ENCODE measurements at regions not wholly inside any gene's neighbourhood (a gene's known extent, or its start where the extent isn't known, plus 50 kb on each side); places are given as distances from the start of the nearest gene placed in this dataset.
A peak's percentile ranks its signal among the peaks of the same experiment; 100 is the strongest.

DNA sequence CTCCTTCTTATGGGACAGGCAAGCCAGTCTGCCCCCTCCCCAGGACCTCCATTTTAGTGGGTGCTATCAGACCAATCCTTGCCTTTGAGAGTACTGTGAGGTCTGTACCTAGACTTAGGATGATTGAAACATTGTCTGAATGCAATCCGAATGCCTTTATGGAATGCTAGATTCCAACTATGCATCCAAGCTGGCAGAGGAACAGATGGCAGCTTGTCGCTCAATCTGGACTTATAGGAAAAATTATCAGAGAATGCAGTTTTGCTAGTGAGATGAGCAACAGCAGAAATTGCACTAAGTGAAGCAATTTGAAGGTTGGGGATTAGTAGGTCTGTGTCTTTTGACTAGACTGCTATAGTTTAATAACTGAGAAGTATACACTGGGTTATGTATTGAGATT is 109.1 kb downstream of the DYRK2 start:
- peaks cover 0 to 2% (median 0%) of the 10 kb centered on the region in 11 donors for H3K9me3 Mint-ChIP-seq
- CTCF ChIA-PET: no interaction called here

DNA sequence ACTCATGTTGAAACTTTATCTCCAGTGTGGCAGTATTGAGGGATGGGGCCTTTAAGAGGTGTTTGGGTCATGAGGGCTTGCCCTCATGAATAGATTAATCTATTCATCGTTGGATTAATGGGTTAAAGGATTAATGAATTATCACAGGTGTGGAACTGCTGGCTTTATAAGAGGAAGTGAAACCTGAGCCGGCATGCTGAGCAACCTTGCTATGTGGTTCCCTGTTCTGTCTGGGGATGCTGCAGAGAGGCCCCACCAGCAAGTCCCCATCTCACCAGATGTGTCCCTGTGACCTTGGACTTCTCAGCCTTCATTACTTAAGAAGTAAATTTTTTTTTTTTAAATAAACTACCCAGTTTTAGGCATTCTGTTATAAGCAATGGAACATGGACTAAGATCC is 109.6 kb downstream of the DYRK2 start:
- no peaks in the 10 kb centered on the region for H3K27me3 ChIP-seq (ENCODE audit: control insufficient read depth in 2 of 2, insufficient read depth in 2 of 2, low read length in 2 of 2)
- no peaks in the 10 kb centered on the region for H3K9me3 ChIP-seq (ENCODE audit: control insufficient read depth in 2 of 3, low read length in 3 of 3)
- intact Hi-C loops (cut with micrococcal nuclease): no loop called here
- Mint-ChIP-seq H3K27ac (no peak overlapping the region), H3K27me3 (no peaks in the 10 kb centered on the region), H3K4me3 (no peak overlapping the region), H3K36me3 (peaks cover 0 to 6% (median 0%) of the 10 kb centered on the region in 5 donors), H3K4me1 (peaks cover 0 to 13% (median 4%) of the 10 kb centered on the region in 7 donors), H3K9me3 (peaks cover 0 to 2% (median 0%) of the 10 kb centered on the region in 11 donors)
- ChIA-PET POLR2A (no interaction called here), CTCF (no interaction called here)
- H3K4me3 ChIP-seq (ENCODE audit: low read length): no peak overlapping the region
- H3K36me3 ChIP-seq (ENCODE audit: control insufficient read depth in 2 of 3, insufficient read depth in 3 of 3, low read length in 3 of 3): no peaks in the 10 kb centered on the region
- H3K27ac ChIP-seq (ENCODE audit: low read depth, low read length): no peak overlapping the region
- DNase-seq: no peak
- no peaks in the 10 kb centered on the region for H3K4me1 ChIP-seq (ENCODE audit: control insufficient read depth in 2 of 2, insufficient read depth in 2 of 2, low read length in 2 of 2)
- ATAC-seq: peak; percentile 24

More for the DNA sequence above, 109.1 kb downstream of the DYRK2 start:
- no peak overlapping the region for H3K27ac ChIP-seq (ENCODE audit: low read depth, low read length)
- no peaks in the 10 kb centered on the region for H3K9me3 ChIP-seq (ENCODE audit: control insufficient read depth in 2 of 3, low read length in 3 of 3)
- H3K4me1 ChIP-seq (ENCODE audit: control insufficient read depth in 2 of 2, insufficient read depth in 2 of 2, low read length in 2 of 2): no peaks in the 10 kb centered on the region
- H3K27ac Mint-ChIP-seq: no peak overlapping the region
- H3K36me3 ChIP-seq (ENCODE audit: control insufficient read depth in 2 of 3, insufficient read depth in 3 of 3, low read length in 3 of 3): no peaks in the 10 kb centered on the region
- H3K4me3 ChIP-seq (ENCODE audit: low read length): no peak overlapping the region
- no peaks in the 10 kb centered on the region for H3K27me3 ChIP-seq (ENCODE audit: control insufficient read depth in 2 of 2, insufficient read depth in 2 of 2, low read length in 2 of 2)
- H3K27me3 Mint-ChIP-seq: no peaks in the 10 kb centered on the region
- H3K4me1 Mint-ChIP-seq: peaks cover 0 to 13% (median 4%) of the 10 kb centered on the region in 7 donors
- POLR2A ChIA-PET: no interaction called here
- no peak overlapping the region for H3K4me3 Mint-ChIP-seq
- ATAC-seq (no peak), DNase-seq (no peak)
- peaks cover 0 to 6% (median 0%) of the 10 kb centered on the region in 5 donors for H3K36me3 Mint-ChIP-seq
- intact Hi-C loops (cut with micrococcal nuclease): no loop called here

DNA sequence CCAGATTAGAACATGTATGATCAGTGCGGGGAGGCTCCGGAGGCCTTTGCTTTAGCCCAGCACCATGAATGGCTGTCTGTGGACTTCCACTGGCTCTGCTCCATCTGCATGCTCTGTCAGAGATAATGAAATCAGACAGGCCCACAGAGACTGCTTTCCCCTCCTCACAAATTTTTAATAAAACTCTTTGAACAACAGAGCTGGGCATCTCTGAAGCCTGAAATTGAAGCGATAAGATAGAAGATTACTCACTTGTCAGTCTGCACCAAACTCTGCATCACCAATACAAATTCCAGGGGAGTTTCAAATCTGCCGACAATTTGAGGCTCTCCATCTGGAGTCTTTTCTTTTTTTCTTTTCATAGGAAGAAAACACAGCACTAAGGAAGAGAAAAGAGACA is 110.0 kb downstream of the DYRK2 start:
- H3K27ac Mint-ChIP-seq: no peak overlapping the region
- Histone ChIP-seq H3K4me3 (ENCODE audit: low read length) (no peak overlapping the region), H3K27ac (ENCODE audit: low read depth, low read length) (no peak overlapping the region), H3K27me3 (ENCODE audit: control insufficient read depth in 2 of 2, insufficient read depth in 2 of 2, low read length in 2 of 2) (no peaks in the 10 kb centered on the region), H3K4me1 (ENCODE audit: control insufficient read depth in 2 of 2, insufficient read depth in 2 of 2, low read length in 2 of 2) (no peaks in the 10 kb centered on the region), H3K9me3 (ENCODE audit: control insufficient read depth in 2 of 3, low read length in 3 of 3) (no peaks in the 10 kb centered on the region), H3K36me3 (ENCODE audit: control insufficient read depth in 2 of 3, insufficient read depth in 3 of 3, low read length in 3 of 3) (no peaks in the 10 kb centered on the region)
- intact Hi-C loops (cut with micrococcal nuclease): no loop called here
- CTCF ChIA-PET: no interaction called here
- peaks cover 0 to 6% (median 0%) of the 10 kb centered on the region in 5 donors for H3K36me3 Mint-ChIP-seq
- POLR2A ChIA-PET: no interaction called here
- H3K9me3 Mint-ChIP-seq: peaks cover 0 to 2% (median 0%) of the 10 kb centered on the region in 11 donors
- H3K27me3 Mint-ChIP-seq: no peaks in the 10 kb centered on the region
- H3K4me1 Mint-ChIP-seq: peaks cover 0 to 13% (median 4%) of the 10 kb centered on the region in 7 donors
- H3K4me3 Mint-ChIP-seq: no peak overlapping the region
- ATAC-seq (no peak), DNase-seq (no peak)

DNA sequence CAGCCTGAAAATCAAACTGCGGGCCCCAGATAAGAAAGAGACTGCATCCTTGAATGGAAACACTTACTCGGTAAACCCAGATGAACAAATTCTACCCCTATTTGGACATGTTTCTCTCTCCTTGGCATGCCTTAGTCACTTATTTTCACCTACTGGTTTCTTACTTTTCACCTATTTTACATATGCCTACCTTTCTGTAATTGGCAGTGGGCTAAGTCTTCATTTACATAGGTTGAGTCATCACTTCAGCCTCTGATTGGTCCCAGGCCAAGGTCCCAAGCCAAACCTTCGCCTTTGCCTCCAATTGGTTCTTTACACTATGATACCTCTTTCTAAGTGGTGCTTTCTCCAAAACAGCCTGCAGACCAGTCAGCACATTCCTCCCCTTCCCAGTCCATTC is 111.3 kb downstream of the DYRK2 start:
- Histone ChIP-seq H3K4me1 (ENCODE audit: control insufficient read depth in 2 of 2, insufficient read depth in 2 of 2, low read length in 2 of 2) (no peaks in the 10 kb centered on the region), H3K27me3 (ENCODE audit: control insufficient read depth in 2 of 2, insufficient read depth in 2 of 2, low read length in 2 of 2) (no peaks in the 10 kb centered on the region), H3K36me3 (ENCODE audit: control insufficient read depth in 2 of 3, insufficient read depth in 3 of 3, low read length in 3 of 3) (no peaks in the 10 kb centered on the region), H3K27ac (ENCODE audit: low read depth, low read length) (no peak overlapping the region), H3K9me3 (ENCODE audit: control insufficient read depth in 2 of 3, low read length in 3 of 3) (no peaks in the 10 kb centered on the region), H3K4me3 (ENCODE audit: low read length) (no peak overlapping the region)
- no peak overlapping the region for H3K4me3 Mint-ChIP-seq
- peaks cover 0 to 2% (median 0%) of the 10 kb centered on the region in 11 donors for H3K9me3 Mint-ChIP-seq
- POLR2A ChIA-PET: no interaction called here
- DNase-seq (no peak), ATAC-seq (no peak)
- CTCF ChIA-PET: no interaction called here
- peaks cover 0 to 13% (median 4%) of the 10 kb centered on the region in 7 donors for H3K4me1 Mint-ChIP-seq
- intact Hi-C loops (cut with micrococcal nuclease): no loop called here
- peaks cover 0 to 6% (median 0%) of the 10 kb centered on the region in 5 donors for H3K36me3 Mint-ChIP-seq
- no peaks in the 10 kb centered on the region for H3K27me3 Mint-ChIP-seq
- no peak overlapping the region for H3K27ac Mint-ChIP-seq

DNA sequence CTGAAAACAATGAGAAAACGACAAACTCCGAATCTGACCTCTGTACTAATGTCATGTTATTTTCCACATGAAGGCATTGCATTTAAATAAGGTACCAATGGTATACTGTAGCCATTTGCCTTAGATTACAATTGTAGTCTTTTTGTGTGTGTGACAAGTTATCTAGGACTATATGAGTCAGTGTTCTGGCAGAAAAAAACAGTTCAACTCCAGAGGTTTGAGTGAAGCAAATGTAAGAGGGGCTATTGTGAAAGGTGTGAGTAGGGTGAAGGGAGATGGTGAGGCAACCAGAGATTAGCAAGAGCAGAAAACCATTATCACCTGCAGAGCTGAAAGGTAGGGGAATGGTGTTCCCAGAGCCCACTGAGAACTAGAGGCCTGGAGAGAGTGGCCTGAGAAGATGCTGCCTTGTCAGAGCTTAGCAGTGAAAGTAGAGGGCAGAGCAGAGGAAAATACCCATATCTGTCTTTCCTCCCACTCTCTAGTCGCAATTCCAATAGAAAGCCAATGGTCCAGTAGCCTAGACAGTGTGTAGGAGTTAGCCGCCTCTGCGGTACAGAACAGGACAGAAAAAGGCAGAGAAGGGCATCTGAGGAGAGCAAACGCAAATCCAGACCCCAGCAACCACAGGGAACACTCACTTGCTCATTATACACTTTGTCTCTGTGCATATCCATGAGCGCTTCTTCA is 112.2 kb downstream of the DYRK2 start:
- Histone ChIP-seq H3K4me3 (ENCODE audit: low read length) (no peak overlapping the region), H3K36me3 (ENCODE audit: control insufficient read depth in 2 of 3, insufficient read depth in 3 of 3, low read length in 3 of 3) (no peaks in the 10 kb centered on the region), H3K4me1 (ENCODE audit: control insufficient read depth in 2 of 2, insufficient read depth in 2 of 2, low read length in 2 of 2) (no peaks in the 10 kb centered on the region), H3K9me3 (ENCODE audit: control insufficient read depth in 2 of 3, low read length in 3 of 3) (no peaks in the 10 kb centered on the region), H3K27ac (ENCODE audit: low read depth, low read length) (no peak overlapping the region), H3K27me3 (ENCODE audit: control insufficient read depth in 2 of 2, insufficient read depth in 2 of 2, low read length in 2 of 2) (no peaks in the 10 kb centered on the region)
- Mint-ChIP-seq H3K4me3 (no peak overlapping the region), H3K4me1 (peaks cover 0 to 8% (median 1%) of the 10 kb centered on the region in 7 donors), H3K27ac (no peak overlapping the region), H3K9me3 (peaks cover 0 to 2% (median 0%) of the 10 kb centered on the region in 11 donors), H3K36me3 (peaks cover 0 to 6% (median 0%) of the 10 kb centered on the region in 5 donors), H3K27me3 (no peaks in the 10 kb centered on the region)
- DNase-seq: no peak
- ChIA-PET CTCF (no interaction called here), POLR2A (no interaction called here)
- no peak for ATAC-seq
- intact Hi-C loops (cut with micrococcal nuclease): no loop called here

DNA sequence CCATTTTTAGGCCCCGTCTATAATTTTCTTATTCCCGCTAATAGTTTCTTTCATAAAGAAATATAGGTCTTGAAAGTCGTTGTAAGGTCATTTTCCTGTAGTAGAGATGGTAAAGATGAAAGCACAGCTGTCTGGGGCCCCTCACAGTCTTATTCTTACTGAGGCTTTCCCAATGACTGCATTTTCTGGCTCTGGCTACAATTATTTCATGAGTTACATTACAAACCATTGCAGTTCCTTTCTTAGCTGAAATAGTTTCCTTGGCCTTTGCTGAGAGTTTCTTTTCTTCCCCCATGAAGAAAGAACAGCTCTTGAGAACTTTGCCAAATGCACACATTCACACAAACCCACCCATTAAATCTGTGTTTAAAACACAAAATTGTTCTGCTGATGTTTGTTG is 113.0 kb downstream of the DYRK2 start:
- H3K36me3 ChIP-seq (ENCODE audit: control insufficient read depth in 2 of 3, insufficient read depth in 3 of 3, low read length in 3 of 3): no peaks in the 10 kb centered on the region
- Mint-ChIP-seq H3K27ac (no peak overlapping the region), H3K4me3 (no peak overlapping the region), H3K27me3 (no peaks in the 10 kb centered on the region), H3K4me1 (peaks cover 0 to 1% (median 0%) of the 10 kb centered on the region in 7 donors), H3K9me3 (peaks cover 0 to 2% (median 0%) of the 10 kb centered on the region in 11 donors), H3K36me3 (peaks cover 0 to 6% (median 0%) of the 10 kb centered on the region in 5 donors)
- no peak for ATAC-seq
- DNase-seq: no peak
- H3K9me3 ChIP-seq (ENCODE audit: control insufficient read depth in 2 of 3, low read length in 3 of 3): no peaks in the 10 kb centered on the region
- ChIA-PET CTCF (interaction anchor here (0.6 kb wide), 1 partner anchor 1397 kb away, joined by 3 read pairs; no protein-coding TSS in a partner anchor), POLR2A (interaction anchor here (0.6 to 0.8 kb wide), 4 partner anchors 93 to 321 kb away, joined by 3 to 6 read pairs (median 3); no protein-coding TSS in a partner anchor)
- no peaks in the 10 kb centered on the region for H3K4me1 ChIP-seq (ENCODE audit: control insufficient read depth in 2 of 2, insufficient read depth in 2 of 2, low read length in 2 of 2)
- no peak overlapping the region for H3K4me3 ChIP-seq (ENCODE audit: low read length)
- intact Hi-C loops (cut with micrococcal nuclease): no loop called here
- H3K27me3 ChIP-seq (ENCODE audit: control insufficient read depth in 2 of 2, insufficient read depth in 2 of 2, low read length in 2 of 2): no peaks in the 10 kb centered on the region
- H3K27ac ChIP-seq (ENCODE audit: low read depth, low read length): no peak overlapping the region

DNA sequence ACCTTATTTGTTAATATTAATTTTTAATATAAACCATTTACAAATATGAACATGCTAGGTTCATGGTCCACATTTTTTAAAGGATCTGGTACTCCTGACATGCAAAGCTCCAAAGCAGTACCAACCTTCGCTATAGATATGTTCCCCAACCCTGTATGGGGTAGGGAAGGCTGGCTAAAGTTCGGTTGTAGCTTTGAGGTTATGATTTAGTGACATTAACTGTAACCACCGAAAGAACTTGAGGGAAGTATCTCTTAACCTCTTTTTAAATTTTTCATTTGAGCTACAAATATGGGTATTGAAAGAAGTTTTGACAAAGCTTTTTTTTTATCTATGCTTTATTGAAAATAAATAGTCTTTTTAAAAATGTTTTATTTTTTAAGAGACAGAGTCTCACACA is 115.5 kb downstream of the DYRK2 start:
- H3K9me3 Mint-ChIP-seq: peaks cover 0 to 2% (median 0%) of the 10 kb centered on the region in 11 donors
- no peaks in the 10 kb centered on the region for H3K27me3 Mint-ChIP-seq
- H3K4me3 Mint-ChIP-seq: no peak overlapping the region
- ATAC-seq: no peak
- Histone ChIP-seq H3K36me3 (ENCODE audit: control insufficient read depth in 2 of 3, insufficient read depth in 3 of 3, low read length in 3 of 3) (no peaks in the 10 kb centered on the region), H3K4me1 (ENCODE audit: control insufficient read depth in 2 of 2, insufficient read depth in 2 of 2, low read length in 2 of 2) (no peaks in the 10 kb centered on the region), H3K27ac (ENCODE audit: low read depth, low read length) (no peak overlapping the region), H3K4me3 (ENCODE audit: low read length) (no peak overlapping the region), H3K27me3 (ENCODE audit: control insufficient read depth in 2 of 2, insufficient read depth in 2 of 2, low read length in 2 of 2) (no peaks in the 10 kb centered on the region), H3K9me3 (ENCODE audit: control insufficient read depth in 2 of 3, low read length in 3 of 3) (no peaks in the 10 kb centered on the region)
- POLR2A ChIA-PET: interaction anchor here (1.2 kb wide), 1 partner anchor 10 kb away, joined by 4 read pairs; no protein-coding TSS in a partner anchor
- H3K4me1 Mint-ChIP-seq: no peaks in the 10 kb centered on the region
- H3K27ac Mint-ChIP-seq: no peak overlapping the region
- no peak for DNase-seq
- peaks cover 0 to 6% (median 0%) of the 10 kb centered on the region in 5 donors for H3K36me3 Mint-ChIP-seq
- CTCF ChIA-PET: no interaction called here
- intact Hi-C loops (cut with micrococcal nuclease): no loop called here
